ENCODE measurements at regions not wholly inside any gene's neighbourhood (a gene's known extent, or its start where the extent isn't known, plus 50 kb on each side); places are given as distances from the start of the nearest gene placed in this dataset.

DNA sequence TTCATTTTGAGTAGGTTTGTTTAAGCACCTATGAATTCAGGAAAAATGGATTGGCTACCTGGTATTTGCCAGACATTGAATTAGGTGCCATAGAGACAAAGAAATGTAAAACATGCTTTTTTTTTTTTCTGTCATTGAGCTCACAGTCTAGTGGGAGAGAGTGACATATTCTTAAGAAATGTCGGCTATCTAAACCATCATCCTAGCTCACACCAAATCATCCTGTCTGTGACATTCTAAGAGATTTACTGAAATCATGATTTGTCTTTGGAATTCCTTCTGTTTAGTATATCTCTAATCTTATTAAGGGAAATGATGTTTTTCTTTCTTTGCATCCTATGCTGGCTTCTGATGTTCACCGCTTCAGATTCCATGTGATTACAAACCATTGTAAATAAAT, 59.5 kb upstream of the STXBP5L start:
- 88 to 96% (median 95%) methylated on average over 2 of the region's 2 CpGs for WGBS, 5 donors
- no peaks in the 10 kb centered on the region for H3K9me3 ChIP-seq
- H3K36me3 ChIP-seq: no peaks in the 10 kb centered on the region
- DNase-seq: no peak
- TF ChIP-seq POLR2AphosphoS5 (IDR thresholded peaks at IDR 0.05) (no peak), POLR2A (IDR thresholded peaks at IDR 0.05) (no peak), EP300 (IDR thresholded peaks at IDR 0.05) (no peak)
- TF ChIP-seq, protein P1, sequence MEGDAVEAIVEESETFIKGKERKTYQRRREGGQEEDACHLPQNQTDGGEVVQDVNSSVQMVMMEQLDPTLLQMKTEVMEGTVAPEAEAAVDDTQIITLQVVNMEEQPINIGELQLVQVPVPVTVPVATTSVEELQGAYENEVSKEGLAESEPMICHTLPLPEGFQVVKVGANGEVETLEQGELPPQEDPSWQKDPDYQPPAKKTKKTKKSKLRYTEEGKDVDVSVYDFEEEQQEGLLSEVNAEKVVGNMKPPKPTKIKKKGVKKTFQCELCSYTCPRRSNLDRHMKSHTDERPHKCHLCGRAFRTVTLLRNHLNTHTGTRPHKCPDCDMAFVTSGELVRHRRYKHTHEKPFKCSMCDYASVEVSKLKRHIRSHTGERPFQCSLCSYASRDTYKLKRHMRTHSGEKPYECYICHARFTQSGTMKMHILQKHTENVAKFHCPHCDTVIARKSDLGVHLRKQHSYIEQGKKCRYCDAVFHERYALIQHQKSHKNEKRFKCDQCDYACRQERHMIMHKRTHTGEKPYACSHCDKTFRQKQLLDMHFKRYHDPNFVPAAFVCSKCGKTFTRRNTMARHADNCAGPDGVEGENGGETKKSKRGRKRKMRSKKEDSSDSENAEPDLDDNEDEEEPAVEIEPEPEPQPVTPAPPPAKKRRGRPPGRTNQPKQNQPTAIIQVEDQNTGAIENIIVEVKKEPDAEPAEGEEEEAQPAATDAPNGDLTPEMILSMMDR (IDR thresholded peaks at IDR 0.05): no peak
- H3K27ac ChIP-seq: no peak overlapping the region
- intact Hi-C loops (cut with DNase I; ENCODE audit: low total_unique reads): no loop called here
- H3K27me3 ChIP-seq: no peaks in the 10 kb centered on the region
- H3K4me3 ChIP-seq: no peak overlapping the region
- no peaks in the 10 kb centered on the region for H3K4me1 ChIP-seq

DNA sequence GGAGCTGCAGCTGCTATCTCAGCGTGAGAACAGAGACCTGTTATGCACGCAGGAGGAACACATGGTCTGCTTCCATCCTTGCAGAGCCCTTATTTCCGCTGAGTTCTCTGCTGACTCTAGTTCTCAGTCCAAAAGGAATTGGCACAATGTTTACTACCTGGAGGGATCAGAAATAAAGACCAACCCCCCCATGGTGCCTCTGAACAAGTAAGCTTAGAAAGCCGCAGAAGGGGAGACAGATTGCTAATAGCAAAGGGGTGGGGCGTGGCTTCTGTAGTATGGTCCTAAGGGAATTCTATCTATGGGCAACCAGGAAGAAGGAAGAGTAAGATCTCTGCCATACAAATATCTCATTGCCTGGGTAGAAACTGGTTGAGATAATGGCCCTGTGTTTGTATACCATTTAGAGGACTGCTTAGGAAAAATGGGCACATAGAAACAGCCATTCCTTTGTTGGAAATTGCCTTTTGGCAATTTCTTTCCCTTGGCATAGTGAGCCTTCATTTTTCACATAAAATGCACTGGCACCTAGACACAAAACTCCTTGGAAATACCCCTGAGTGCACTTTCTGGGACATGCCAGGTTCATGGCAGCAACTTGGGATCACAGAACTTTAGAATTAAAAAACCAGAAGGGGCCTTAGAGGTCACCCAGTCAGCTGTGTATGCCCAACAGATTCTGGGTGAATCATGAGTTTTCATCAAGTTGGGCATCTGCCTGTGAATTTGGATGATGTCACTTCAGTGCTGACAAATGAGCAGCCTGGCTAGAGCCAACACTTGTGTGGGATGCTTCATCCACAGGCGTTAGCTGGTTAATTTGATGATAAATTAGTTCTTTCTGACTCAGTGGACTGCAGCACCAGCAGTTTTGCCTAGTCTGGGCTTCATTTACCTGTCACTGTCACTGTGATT, 57.4 kb upstream of the STXBP5L start:
- no peak for DNase-seq
- 60 to 74% (median 70%) methylated on average over 6 of the region's 6 CpGs for WGBS, 5 donors
- H3K36me3 ChIP-seq: no peaks in the 10 kb centered on the region
- no peak overlapping the region for H3K27ac ChIP-seq
- no peak overlapping the region for H3K4me3 ChIP-seq
- no peaks in the 10 kb centered on the region for H3K27me3 ChIP-seq
- H3K9me3 ChIP-seq: no peaks in the 10 kb centered on the region
- intact Hi-C loops (cut with DNase I; ENCODE audit: low total_unique reads): no loop called here
- peaks cover 0 to under 1% (median 0%) of the 10 kb centered on the region in 4 donors for H3K4me1 ChIP-seq
- TF ChIP-seq EP300 (IDR thresholded peaks at IDR 0.05) (no peak), POLR2AphosphoS5 (IDR thresholded peaks at IDR 0.05) (no peak), POLR2A (IDR thresholded peaks at IDR 0.05) (no peak)
- TF ChIP-seq, protein P1 (IDR thresholded peaks at IDR 0.05): no peak

DNA sequence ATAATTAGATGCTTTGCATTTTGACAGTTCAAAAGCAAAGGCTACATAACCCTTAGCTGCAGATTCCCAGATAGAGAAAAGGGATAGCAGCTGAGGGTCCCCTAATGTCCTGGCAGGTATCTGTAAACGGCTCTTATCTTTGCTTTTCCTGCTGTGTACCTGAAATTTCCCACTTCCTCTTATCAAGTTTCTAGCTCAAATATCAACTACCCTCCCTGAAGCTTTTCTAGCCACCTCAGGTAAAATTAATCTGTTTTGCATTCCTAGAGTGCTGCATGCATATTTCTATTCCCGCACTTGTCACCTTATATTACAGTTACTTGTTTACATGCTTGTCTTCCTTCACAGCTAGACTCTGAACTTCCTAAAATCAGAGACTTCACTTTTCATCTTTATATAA, 55.6 kb upstream of the STXBP5L start:
- intact Hi-C loops (cut with DNase I; ENCODE audit: low total_unique reads): no loop called here
- Histone ChIP-seq H3K4me3 (no peak overlapping the region), H3K36me3 (no peaks in the 10 kb centered on the region), H3K27ac (no peak overlapping the region), H3K4me1 (peaks cover 0 to 7% (median 0%) of the 10 kb centered on the region in 4 donors), H3K9me3 (no peaks in the 10 kb centered on the region), H3K27me3 (no peaks in the 10 kb centered on the region)
- 22 to 38% (median 33%) methylated on average over 2 of the region's 2 CpGs for WGBS, 5 donors
- DNase-seq: no peak
- TF ChIP-seq EP300 (IDR thresholded peaks at IDR 0.05) (no peak), POLR2A (IDR thresholded peaks at IDR 0.05) (no peak), POLR2AphosphoS5 (IDR thresholded peaks at IDR 0.05) (no peak)
- TF ChIP-seq, protein P1 (IDR thresholded peaks at IDR 0.05): no peak

DNA sequence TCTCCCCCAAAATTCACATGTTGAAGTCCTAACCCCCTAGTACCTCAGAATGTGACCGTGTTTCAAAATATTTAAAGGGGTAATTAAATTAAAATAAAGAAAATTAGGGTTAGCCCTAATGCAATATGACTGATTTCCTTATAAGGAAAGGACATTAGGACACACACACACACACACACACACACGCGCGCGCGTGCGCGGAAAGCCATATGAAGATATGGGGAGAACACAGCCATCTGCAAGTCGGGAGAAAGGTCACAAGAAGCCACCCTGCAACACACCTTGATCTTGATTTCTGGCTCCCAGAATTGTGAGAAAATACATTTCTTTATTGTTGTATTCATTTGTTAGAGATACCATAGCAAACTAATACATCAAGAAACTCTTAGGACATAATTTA, 54.6 kb upstream of the STXBP5L start:
- TF ChIP-seq POLR2A (IDR thresholded peaks at IDR 0.05): no peak
- TF ChIP-seq, protein P1 (IDR thresholded peaks at IDR 0.05): no peak
- Histone ChIP-seq H3K27ac (no peak overlapping the region), H3K4me1 (peaks cover 0 to 7% (median 0%) of the 10 kb centered on the region in 4 donors), H3K36me3 (no peaks in the 10 kb centered on the region), H3K4me3 (no peak overlapping the region), H3K9me3 (no peaks in the 10 kb centered on the region), H3K27me3 (no peaks in the 10 kb centered on the region)
- DNase-seq: no peak
- intact Hi-C loops (cut with DNase I; ENCODE audit: low total_unique reads): no loop called here
- 87 to 94% (median 90%) methylated on average over 9 of the region's 9 CpGs for WGBS, 5 donors
